ENCODE measurements at regions not wholly inside any gene's neighbourhood (a gene's known extent, or its start where the extent isn't known, plus 50 kb on each side); places are given as distances from the start of the nearest gene placed in this dataset. TPM values are rescaled to one million over a fixed set of nuclear protein-coding genes. Genes with fewer than 3 reads are reported as not detected.

DNA sequence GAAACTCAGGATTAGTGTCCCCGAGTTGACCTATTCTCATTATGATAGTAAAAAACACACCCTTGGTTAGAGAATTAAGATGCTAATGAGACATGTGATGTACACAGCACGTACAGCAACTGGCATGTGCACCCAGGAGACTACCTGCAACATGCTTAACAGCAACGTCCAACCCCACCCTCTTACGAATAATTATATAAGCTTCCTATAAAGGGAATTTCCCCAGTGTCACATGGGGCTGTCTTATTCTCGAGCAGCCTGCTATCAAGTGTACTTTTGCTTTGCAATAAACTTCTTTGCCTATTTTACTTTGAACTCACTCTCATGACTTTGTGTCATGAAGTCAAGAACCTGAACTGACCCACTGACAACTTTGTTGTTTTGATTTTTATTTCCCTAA lies 62.4 kb upstream of the PMFBP1 start:
- DNase-seq (ENCODE audit: low read depth) = no peak
- H3K4me3 ChIP-seq (ENCODE audit: low read depth, low read length) = no peak overlapping the region
- TF ChIP-seq, protein P1, sequence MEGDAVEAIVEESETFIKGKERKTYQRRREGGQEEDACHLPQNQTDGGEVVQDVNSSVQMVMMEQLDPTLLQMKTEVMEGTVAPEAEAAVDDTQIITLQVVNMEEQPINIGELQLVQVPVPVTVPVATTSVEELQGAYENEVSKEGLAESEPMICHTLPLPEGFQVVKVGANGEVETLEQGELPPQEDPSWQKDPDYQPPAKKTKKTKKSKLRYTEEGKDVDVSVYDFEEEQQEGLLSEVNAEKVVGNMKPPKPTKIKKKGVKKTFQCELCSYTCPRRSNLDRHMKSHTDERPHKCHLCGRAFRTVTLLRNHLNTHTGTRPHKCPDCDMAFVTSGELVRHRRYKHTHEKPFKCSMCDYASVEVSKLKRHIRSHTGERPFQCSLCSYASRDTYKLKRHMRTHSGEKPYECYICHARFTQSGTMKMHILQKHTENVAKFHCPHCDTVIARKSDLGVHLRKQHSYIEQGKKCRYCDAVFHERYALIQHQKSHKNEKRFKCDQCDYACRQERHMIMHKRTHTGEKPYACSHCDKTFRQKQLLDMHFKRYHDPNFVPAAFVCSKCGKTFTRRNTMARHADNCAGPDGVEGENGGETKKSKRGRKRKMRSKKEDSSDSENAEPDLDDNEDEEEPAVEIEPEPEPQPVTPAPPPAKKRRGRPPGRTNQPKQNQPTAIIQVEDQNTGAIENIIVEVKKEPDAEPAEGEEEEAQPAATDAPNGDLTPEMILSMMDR (IDR thresholded peaks at IDR 0.05; ENCODE audit: insufficient read depth, low read length) = no peak

GRCh38 chr16:72228014-72228413 lies 56.1 kb upstream of the PMFBP1 start:
- DNase-seq (ENCODE audit: low read depth) = no peak
- TF ChIP-seq, protein P1 (IDR thresholded peaks at IDR 0.05; ENCODE audit: insufficient read depth, low read length) = no peak
- H3K4me3 ChIP-seq (ENCODE audit: low read depth, low read length) = no peak overlapping the region

DNA sequence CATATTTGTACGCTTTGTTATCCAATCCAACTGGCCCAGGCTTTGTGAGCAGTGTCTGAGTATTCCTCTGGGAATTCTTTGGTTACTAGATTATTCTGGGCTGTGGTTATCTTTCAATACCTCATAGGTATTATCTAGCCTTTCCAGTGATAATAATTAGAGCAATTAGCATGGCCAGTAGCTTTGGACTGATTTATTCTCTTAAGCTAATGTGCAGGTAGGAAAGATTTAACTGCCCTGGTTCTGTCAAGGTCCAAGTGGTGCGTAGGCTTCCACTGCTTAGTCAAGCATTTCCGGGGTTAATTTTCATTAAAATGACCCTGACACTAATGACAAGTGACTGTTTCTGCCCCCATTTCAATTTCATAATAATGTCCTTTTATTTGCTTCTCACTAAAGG lies 54.2 kb upstream of the PMFBP1 start:
- TF ChIP-seq, protein P1 (IDR thresholded peaks at IDR 0.05; ENCODE audit: insufficient read depth, low read length) = no peak
- no peak overlapping the region for H3K4me3 ChIP-seq (ENCODE audit: low read depth, low read length)
- DNase-seq (ENCODE audit: low read depth) = no peak

GRCh38 chr16:72224260-72224768 lies 52.4 kb upstream of the PMFBP1 start:
- H3K4me3 ChIP-seq (ENCODE audit: low read depth, low read length) = no peak overlapping the region
- no peak for DNase-seq (ENCODE audit: low read depth)
- TF ChIP-seq, protein P1 (IDR thresholded peaks at IDR 0.05; ENCODE audit: insufficient read depth, low read length) = no peak

DNA sequence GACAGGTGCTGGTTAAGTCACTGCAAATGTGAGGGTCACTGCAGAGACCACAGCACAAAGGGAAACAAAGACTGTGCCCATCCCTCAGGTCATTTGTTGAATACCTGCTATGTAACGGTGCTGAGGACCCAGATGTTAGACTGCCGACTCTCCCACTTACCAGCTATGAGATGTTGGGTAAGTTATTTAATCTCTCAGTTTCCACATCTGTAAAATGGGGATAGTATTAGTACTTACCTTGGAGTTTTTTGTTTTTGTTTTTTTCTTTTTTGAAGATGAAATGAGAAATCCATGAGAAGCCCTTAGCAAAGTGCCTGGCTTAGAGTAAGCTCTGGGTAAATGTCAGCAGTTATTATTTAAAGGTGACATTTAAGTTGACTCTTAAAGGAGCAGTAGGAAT lies 50.5 kb upstream of the PMFBP1 start:
- no peak for DNase-seq (ENCODE audit: low read depth)
- no peak overlapping the region for H3K4me3 ChIP-seq (ENCODE audit: low read depth, low read length)
- TF ChIP-seq, protein P1 (IDR thresholded peaks at IDR 0.05; ENCODE audit: insufficient read depth, low read length) = no peak

Small RNA genes lying in the stretch of these regions (small RNA-seq; reads per million reads assigned to genes)
- gene RF00026 (not detected), gene RNU7-90P (not detected)

Measured in fibroblast of the aortic adventitia (primary cell).